ENCODE measurements at regions not wholly inside any gene's neighbourhood (a gene's known extent, or its start where the extent isn't known, plus 50 kb on each side); places are given as distances from the start of the nearest gene placed in this dataset.
"Not testable (repeated sequence)": the region's sequence is repeated elsewhere in the genome, so short reads cannot be mapped to it uniquely, and the experiment has no call there.

- Mint-ChIP-seq H3K4me3 (no peak overlapping the region), H3K27ac (no peak overlapping the region), H3K36me3 (no peaks in the 10 kb centered on the region), H3K27me3 (no peaks in the 10 kb centered on the region), H3K9me3 (no peaks in the 10 kb centered on the region), H3K4me1 (ENCODE audit: low read depth in 2 of 2) (peaks cover 15 to 17% of the 10 kb centered on the region in 2 donors)
- DNase-seq (ENCODE audit: low spot score) (no peak), ATAC-seq (no peak)
Measured at GRCh38 chr1:173337126-173337525, 130.0 kb upstream of the TNFSF4 start.

- Mint-ChIP-seq H3K27me3 (no peaks in the 10 kb centered on the region), H3K36me3 (no peaks in the 10 kb centered on the region), H3K4me1 (ENCODE audit: low read depth in 2 of 2) (no peaks in the 10 kb centered on the region), H3K4me3 (no peak overlapping the region), H3K27ac (no peak overlapping the region), H3K9me3 (no peaks in the 10 kb centered on the region)
- no peak for DNase-seq (ENCODE audit: low spot score)
- ATAC-seq, result no peak
Measured at GRCh38 chr1:173341307-173341706, 134.2 kb upstream of the TNFSF4 start.

GRCh38 chr1:173341971-173342370 lies 134.8 kb upstream of the TNFSF4 start:
- DNase-seq (ENCODE audit: low spot score) (no peak), ATAC-seq (no peak)
- Mint-ChIP-seq H3K4me3 (no peak overlapping the region), H3K27me3 (no peaks in the 10 kb centered on the region), H3K36me3 (no peaks in the 10 kb centered on the region), H3K9me3 (no peaks in the 10 kb centered on the region), H3K4me1 (ENCODE audit: low read depth in 2 of 2) (no peaks in the 10 kb centered on the region), H3K27ac (no peak overlapping the region)

GRCh38 chr1:173342736-173343135 lies 134.4 kb upstream of the PRDX6 start:
- no peak for ATAC-seq
- H3K4me3 Mint-ChIP-seq, result no peak overlapping the region
- no peaks in the 10 kb centered on the region for H3K4me1 Mint-ChIP-seq (ENCODE audit: low read depth in 2 of 2)
- H3K36me3 Mint-ChIP-seq, result no peaks in the 10 kb centered on the region
- no peaks in the 10 kb centered on the region for H3K27me3 Mint-ChIP-seq
- DNase-seq (ENCODE audit: low spot score), result no peak
- no peaks in the 10 kb centered on the region for H3K9me3 Mint-ChIP-seq
- no peak overlapping the region for H3K27ac Mint-ChIP-seq

GRCh38 chr1:173344034-173344743 lies 132.9 kb upstream of the PRDX6 start:
- Mint-ChIP-seq H3K4me3 (no peak overlapping the region), H3K4me1 (ENCODE audit: low read depth in 2 of 2) (no peaks in the 10 kb centered on the region), H3K9me3 (no peaks in the 10 kb centered on the region), H3K27ac (no peak overlapping the region), H3K27me3 (no peaks in the 10 kb centered on the region), H3K36me3 (no peaks in the 10 kb centered on the region)
- ATAC-seq (no peak), DNase-seq (ENCODE audit: low spot score) (no peak)

GRCh38 chr1:173347282-173347818 lies 129.8 kb upstream of the PRDX6 start:
- DNase-seq (ENCODE audit: low spot score), result no peak
- no peak for ATAC-seq
- Mint-ChIP-seq H3K9me3 (peaks cover 8% of the 10 kb centered on the region), H3K4me1 (ENCODE audit: low read depth in 2 of 2) (no peaks in the 10 kb centered on the region), H3K27me3 (no peaks in the 10 kb centered on the region), H3K27ac (no peak overlapping the region), H3K4me3 (no peak overlapping the region), H3K36me3 (peaks cover 14% of the 10 kb centered on the region)

GRCh38 chr1:173352635-173353034 lies 124.5 kb upstream of the PRDX6 start:
- ATAC-seq; H3K27me3 Mint-ChIP-seq; H3K4me3 Mint-ChIP-seq; DNase-seq (ENCODE audit: low spot score); H3K27ac Mint-ChIP-seq: not testable (repeated sequence)
- peaks cover 13% of the 10 kb centered on the region for H3K9me3 Mint-ChIP-seq
- peaks cover 26% of the 10 kb centered on the region for H3K36me3 Mint-ChIP-seq
- peaks cover 9 to 12% of the 10 kb centered on the region in 2 donors for H3K4me1 Mint-ChIP-seq (ENCODE audit: low read depth in 2 of 2)

GRCh38 chr1:173353350-173353749 lies 123.8 kb upstream of the PRDX6 start:
- H3K27ac Mint-ChIP-seq, result no peak overlapping the region
- peaks cover 26% of the 10 kb centered on the region for H3K36me3 Mint-ChIP-seq
- no peak for ATAC-seq
- no peaks in the 10 kb centered on the region for H3K27me3 Mint-ChIP-seq
- peaks cover 13% of the 10 kb centered on the region for H3K9me3 Mint-ChIP-seq
- H3K4me1 Mint-ChIP-seq (ENCODE audit: low read depth in 2 of 2), result peaks cover 9 to 12% of the 10 kb centered on the region in 2 donors
- DNase-seq (ENCODE audit: low spot score), result no peak
- no peak overlapping the region for H3K4me3 Mint-ChIP-seq

GRCh38 chr1:173354937-173355280 lies 122.2 kb upstream of the PRDX6 start:
- peaks cover 26% of the 10 kb centered on the region for H3K36me3 Mint-ChIP-seq
- no peak overlapping the region for H3K4me3 Mint-ChIP-seq
- DNase-seq (ENCODE audit: low spot score) (no peak), ATAC-seq (no peak)
- H3K4me1 Mint-ChIP-seq (ENCODE audit: low read depth in 2 of 2), result peaks cover 9 to 12% of the 10 kb centered on the region in 2 donors
- peaks cover 13% of the 10 kb centered on the region for H3K9me3 Mint-ChIP-seq
- no peak overlapping the region for H3K27ac Mint-ChIP-seq
- no peaks in the 10 kb centered on the region for H3K27me3 Mint-ChIP-seq

- no peak overlapping the region for H3K27ac Mint-ChIP-seq
Measured at GRCh38 chr1:173355281-173356031, 121.7 kb upstream of the PRDX6 start.

GRCh38 chr1:173356191-173356762 lies 120.9 kb upstream of the PRDX6 start:
- Mint-ChIP-seq H3K4me1 (ENCODE audit: low read depth in 2 of 2) (peaks cover 17 to 20% of the 10 kb centered on the region in 2 donors), H3K27me3 (peaks cover 0 to 5% of the 10 kb centered on the region in 2 donors), H3K27ac (no peak overlapping the region), H3K36me3 (peaks cover 23% of the 10 kb centered on the region), H3K4me3 (no peak overlapping the region), H3K9me3 (peaks cover 9% of the 10 kb centered on the region)
- ATAC-seq, result no peak
- no peak for DNase-seq (ENCODE audit: low spot score)

More at GRCh38 chr1:173355281-173356031, 121.7 kb upstream of the PRDX6 start:
- H3K27me3 Mint-ChIP-seq, result peaks cover 0 to under 1% of the 10 kb centered on the region in 2 donors
- H3K4me1 Mint-ChIP-seq (ENCODE audit: low read depth in 2 of 2), result peaks cover 11 to 14% of the 10 kb centered on the region in 2 donors
- DNase-seq (ENCODE audit: low spot score) (no peak), ATAC-seq (no peak)
- peaks cover 13% of the 10 kb centered on the region for H3K9me3 Mint-ChIP-seq
- H3K4me3 Mint-ChIP-seq, result no peak overlapping the region
- H3K36me3 Mint-ChIP-seq, result peaks cover 26% of the 10 kb centered on the region

GRCh38 chr1:173360487-173361063 lies 116.6 kb upstream of the PRDX6 start:
- H3K36me3 Mint-ChIP-seq, result no peaks in the 10 kb centered on the region
- DNase-seq (ENCODE audit: low spot score), result no peak
- no peak overlapping the region for H3K27ac Mint-ChIP-seq
- H3K27me3 Mint-ChIP-seq, result peaks cover 0 to 5% of the 10 kb centered on the region in 2 donors
- ATAC-seq, result no peak
- no peaks in the 10 kb centered on the region for H3K9me3 Mint-ChIP-seq
- peaks cover 10 to 11% of the 10 kb centered on the region in 2 donors for H3K4me1 Mint-ChIP-seq (ENCODE audit: low read depth in 2 of 2)
- H3K4me3 Mint-ChIP-seq, result no peak overlapping the region

- Mint-ChIP-seq H3K4me1 (ENCODE audit: low read depth in 2 of 2) (peaks cover 8% of the 10 kb centered on the region in 2 donors), H3K27ac (no peak overlapping the region), H3K36me3 (no peaks in the 10 kb centered on the region), H3K27me3 (peaks cover 0 to 5% of the 10 kb centered on the region in 2 donors), H3K4me3 (no peak overlapping the region), H3K9me3 (no peaks in the 10 kb centered on the region)
- DNase-seq (ENCODE audit: low spot score) (no peak), ATAC-seq (no peak)
Measured at GRCh38 chr1:173362543-173362942, 114.6 kb upstream of the PRDX6 start.

- DNase-seq (ENCODE audit: low spot score) (no peak), ATAC-seq (no peak)
- peaks cover 4% of the 10 kb centered on the region for H3K36me3 Mint-ChIP-seq
- H3K4me1 Mint-ChIP-seq (ENCODE audit: low read depth in 2 of 2), result peaks cover 8% of the 10 kb centered on the region in 2 donors
- H3K27me3 Mint-ChIP-seq, result peaks cover 0 to 5% of the 10 kb centered on the region in 2 donors
- H3K4me3 Mint-ChIP-seq, result no peak overlapping the region
- H3K9me3 Mint-ChIP-seq, result no peaks in the 10 kb centered on the region
- H3K27ac Mint-ChIP-seq, result no peak overlapping the region
Measured at GRCh38 chr1:173364827-173365226, 112.3 kb upstream of the PRDX6 start.
